ENCODE measurements at regions not wholly inside any gene's neighbourhood (a gene's known extent, or its start where the extent isn't known, plus 50 kb on each side); places are given as distances from the start of the nearest gene placed in this dataset.
"Not testable (repeated sequence)": the region's sequence is repeated elsewhere in the genome, so short reads cannot be mapped to it uniquely, and the experiment has no call there.

GRCh38 chr15:62862717-62863116 is 179.8 kb upstream of the TPM1 start:
- DNase-seq (ENCODE audit: low read depth) = no peak

- DNase-seq (ENCODE audit: low read depth) = no peak
These were observed 176.2 kb upstream of the TPM1 start for GRCh38 chr15:62866366-62866765.

- no peak for DNase-seq (ENCODE audit: low read depth)
These were observed 174.7 kb upstream of the TPM1 start for GRCh38 chr15:62867844-62868243.

- no peak for DNase-seq (ENCODE audit: low read depth)
These were observed 174.0 kb upstream of the TPM1 start for GRCh38 chr15:62868507-62868906.

- no peak for DNase-seq (ENCODE audit: low read depth)
These were observed 173.4 kb upstream of the TPM1 start for GRCh38 chr15:62869116-62869515.

GRCh38 chr15:62870216-62870615 is 172.3 kb upstream of the TPM1 start:
- no peak for DNase-seq (ENCODE audit: low read depth)

GRCh38 chr15:62870701-62871100 is 171.8 kb upstream of the TPM1 start:
- DNase-seq (ENCODE audit: low read depth) = not testable (repeated sequence)

- no peak for DNase-seq (ENCODE audit: low read depth)
These were observed 169.3 kb upstream of the TPM1 start for GRCh38 chr15:62873203-62873602.

- no peak for DNase-seq (ENCODE audit: low read depth)
These were observed 168.5 kb upstream of the TPM1 start for GRCh38 chr15:62874064-62874463.

- DNase-seq (ENCODE audit: low read depth) = no peak
These were observed 167.5 kb upstream of the TPM1 start for GRCh38 chr15:62874959-62875625.

GRCh38 chr15:62875626-62876021 is 166.9 kb upstream of the TPM1 start:
- DNase-seq (ENCODE audit: low read depth) = no peak

GRCh38 chr15:62877276-62877857 is 165.2 kb upstream of the TPM1 start:
- DNase-seq (ENCODE audit: low read depth) = no peak

- DNase-seq (ENCODE audit: low read depth) = no peak
These were observed 164.5 kb upstream of the TPM1 start for GRCh38 chr15:62878070-62878469.

GRCh38 chr15:62879770-62880169 is 162.8 kb upstream of the TPM1 start:
- DNase-seq (ENCODE audit: low read depth) = no peak

- DNase-seq (ENCODE audit: low read depth) = no peak
These were observed 162.3 kb upstream of the TPM1 start for GRCh38 chr15:62880278-62880677.

GRCh38 chr15:62881056-62881455 is 161.5 kb upstream of the TPM1 start:
- DNase-seq (ENCODE audit: low read depth) = no peak

- DNase-seq (ENCODE audit: low read depth) = no peak
These were observed 158.5 kb upstream of the TPM1 start for GRCh38 chr15:62883938-62884479.

- no peak for DNase-seq (ENCODE audit: low read depth)
These were observed 156.0 kb upstream of the TPM1 start for GRCh38 chr15:62886431-62887071.

GRCh38 chr15:62887113-62887570 is 155.4 kb upstream of the TPM1 start:
- no peak for DNase-seq (ENCODE audit: low read depth)

- no peak for DNase-seq (ENCODE audit: low read depth)
These were observed 153.9 kb upstream of the TPM1 start for GRCh38 chr15:62888623-62889022.

- no peak for DNase-seq (ENCODE audit: low read depth)
These were observed 153.3 kb upstream of the TPM1 start for GRCh38 chr15:62889141-62889661.

- no peak for DNase-seq (ENCODE audit: low read depth)
These were observed 152.6 kb upstream of the TPM1 start for GRCh38 chr15:62889734-62890505.

All from activated T-helper 9 cell treated with anti-CD3 and anti-CD28 coated beads, Interleukin-2, amount 50 U/mL, for 16 hours (primary cell).